GM12878 (cell line): ENCODE measurements at regions not wholly inside any gene's neighbourhood (a gene's known extent, or its start where the extent isn't known, plus 50 kb on each side); places are given as distances from the start of the nearest gene placed in this dataset.

ENCODE experiments used
- ATAC-seq: fragments of 200-7000 bp; cut with Tn5 transposase; 3 replicates; pipeline ENCODE4 v1.9.1; 2020; ENCODE audit warnings: mild to moderate bottlenecking, moderate library complexity
- BruUV-seq: library from RNA; stranded (reverse); fragments of 400-500 nt; replicated peaks from 2 replicates; lab custom pipeline; 2021; lab: Mats Ljungman, UMichigan
- CTCF ChIA-PET: fragments of 300-600 bp; sonication (Branson Sonifier 250); formaldehyde crosslinking; extraction: SDS; loops from one replicate; lab custom pipeline; 2021; ENCODE audit warnings: inconsistent platforms; lab: Yijun Ruan, JAX
- POLR2A ChIA-PET: fragments of 350-600 bp; formaldehyde crosslinking; extraction: SDS; loops from one replicate; lab custom pipeline; 2021; ENCODE audit warnings: inconsistent platforms; lab: Charles Lee
- RAD21 ChIA-PET: fragments of 300-600 bp; sonication (Branson Sonifier 250); formaldehyde crosslinking; loops from one replicate; lab custom pipeline; 2023; ENCODE audit warnings: antibody characterized with exemption; ENCODE audit not compliant: unreplicated experiment; lab: Charles Lee
- SMC1A ChIA-PET: fragments of 300-600 bp; sonication (Branson Sonifier 250); formaldehyde crosslinking; loops from one replicate; lab custom pipeline; 2023; ENCODE audit not compliant: unreplicated experiment, uncharacterized antibody; lab: Charles Lee
- DNase-seq: peaks from one replicate; pipeline ENCODE4 v3.0.0-alpha.2; 2011; ENCODE audit warnings: low read depth, low spot score
- FAIRE-seq: peaks from 3 replicates; lab custom pipeline; 2011; peaks lifted over from hg19 to GRCh38; lab: Jason Lieb, UNC
- H2AFZ ChIP-seq: 2 replicates; pipeline ENCODE4 v1.6.0; 2011; ENCODE audit warnings: low read depth, low read length, control low read depth; ENCODE audit not compliant: control insufficient read depth
- H3K27ac ChIP-seq: 2 replicates; pipeline ENCODE4 v1.5.1; 2011; ENCODE audit warnings: control low read depth; ENCODE audit not compliant: control insufficient read depth, insufficient read depth
- H3K27me3 ChIP-seq, 2 experiments: replicated peaks in 1 of 2; 2 replicates each; pipeline versions ENCODE4 v1.6.0 to v1.6.1; 2011; ENCODE audit warnings: low read length in 1 of 2; ENCODE audit not compliant: control insufficient read depth in 2 of 2, insufficient read depth in 2 of 2
- H3K36me3 ChIP-seq, 2 experiments: 2 replicates each; pipeline ENCODE4 v1.5.1; 2011; ENCODE audit warnings: low read length in 1 of 2; ENCODE audit not compliant: control insufficient read depth in 2 of 2, insufficient read depth in 2 of 2
- H3K4me1 ChIP-seq: 2 replicates; pipeline ENCODE4 v1.6.1; 2011; ENCODE audit warnings: mild to moderate bottlenecking, low read length, moderate library complexity, mixed read lengths; ENCODE audit not compliant: control insufficient read depth, insufficient read depth
- H3K4me2 ChIP-seq: 2 replicates; pipeline ENCODE4 v1.6.0; 2011; ENCODE audit warnings: control low read depth; ENCODE audit not compliant: control insufficient read depth, insufficient read depth
- H3K4me3 ChIP-seq: fragments of 200-600 bp; sonication (generic); 2 replicates; pipeline ENCODE4 v1.5.1; 2016
- H3K79me2 ChIP-seq: 2 replicates; pipeline ENCODE4 v1.6.0; 2011; ENCODE audit warnings: low read length; ENCODE audit not compliant: control insufficient read depth, insufficient read depth
- H3K9ac ChIP-seq: 2 replicates; pipeline ENCODE4 v1.8.0; 2011; ENCODE audit warnings: low read length, control low read depth, mixed read lengths; ENCODE audit not compliant: control insufficient read depth, insufficient read depth
- H3K9me3 ChIP-seq: replicated peaks from 3 replicates; pipeline ENCODE4 v1.5.1; 2011; ENCODE audit warnings: mild to moderate bottlenecking, low read length; ENCODE audit not compliant: control insufficient read depth, insufficient read depth
- H4K20me1 ChIP-seq: 2 replicates; pipeline ENCODE4 v1.6.0; 2011; ENCODE audit not compliant: control insufficient read depth, insufficient read depth
- ATF2 ChIP-seq: IDR thresholded peaks from 2 replicates; pipeline ENCODE4 v1.6.1; 2012; ENCODE audit warnings: low read length, inconsistent platforms
- KAT2A ChIP-seq: conservative IDR thresholded peaks from 2 replicates; pipeline ENCODE4 v1.6.1; 2011; ENCODE audit warnings: low read depth, low read length; ENCODE audit not compliant: control insufficient read depth
- NR2C2 ChIP-seq: IDR thresholded peaks from 2 replicates; pipeline ENCODE4 v1.6.1; 2011; ENCODE audit warnings: borderline replicate concordance, low read depth; ENCODE audit not compliant: control insufficient read depth, insufficient read length
- RELA ChIP-seq: fragments of 450-650 bp; IDR thresholded peaks from 2 replicates; pipeline ENCODE4 v1.8.0; 2014; ENCODE audit warnings: borderline replicate concordance; ENCODE audit not compliant: partially characterized antibody
- SIN3A ChIP-seq: IDR thresholded peaks from 2 replicates; pipeline ENCODE4 v1.6.1; 2012; ENCODE audit warnings: low read depth, low read length, improper control_type of control experiment
- SKIL ChIP-seq: fragments of 450-650 bp; IDR thresholded peaks from 2 replicates; pipeline ENCODE4 v1.6.1; 2017; ENCODE audit warnings: mild to moderate bottlenecking, low read depth, inconsistent platforms; ENCODE audit not compliant: poor library complexity, severe bottlenecking
- SREBF2 ChIP-seq: IDR thresholded peaks from 2 replicates; pipeline ENCODE4 v1.6.1; 2012; ENCODE audit warnings: mild to moderate bottlenecking, low read length
- ZNF687 ChIP-seq: fragments of 450-650 bp; IDR thresholded peaks from 2 replicates; pipeline ENCODE4 v1.6.1; 2017; ENCODE audit warnings: mild to moderate bottlenecking, moderate library complexity
- WGBS: methylation state at CpG from one replicate; pipeline ENCODE4 v1.1.6; 2016; ENCODE audit warnings: low lambda C conversion rate; ENCODE audit not compliant: insufficient replicate concordance, insufficient coverage; ENCODE audit errors: missing lambda C conversion rate; 5-methylcytosine and 5-hydroxymethylcytosine counted together
- in situ Hi-C: fragments of 300-500 bp; cut with MboI; formaldehyde crosslinking; loops from 9 replicates; pipeline ENCODE4 v1.14.3; 2018; ENCODE audit warnings: mixed read lengths
- intact Hi-C: fragments of 100-400 bp; cut with micrococcal nuclease; formaldehyde crosslinking; loops from one replicate; pipeline ENCODE4 v1.14.2; 2022; ENCODE audit not compliant: unreplicated experiment

GRCh38 chr3:152209776-152210175 lies 59.0 kb upstream of the MBNL1 start (continued):
- TF ChIP-seq ZNF687 (no peak), ATF2 (no peak)

- DNase-seq = no peak
- TF ChIP-seq SKIL (no peak), SIN3A (no peak), NR2C2 (no peak), RELA (no peak), KAT2A (no peak), SREBF2 (no peak)
- Histone ChIP-seq H2AFZ (no peak overlapping the region), H3K9ac (no peak overlapping the region), H4K20me1 (no peaks in the 10 kb centered on the region), H3K27ac (no peak overlapping the region), H3K4me1 (peaks cover under 1% of the 10 kb centered on the region; the same call in 1 of the 2 replicates), H3K27me3 (no peaks in the 10 kb centered on the region), H3K4me3 (no peak overlapping the region), H3K79me2 (no peaks in the 10 kb centered on the region), H3K4me2 (no peak overlapping the region), H3K36me3 (no peaks in the 10 kb centered on the region), H3K9me3 (peaks cover 3% of the 10 kb centered on the region; the same call in 2 of the 3 replicates)
- ChIA-PET POLR2A (no interaction called here), RAD21 (no interaction called here), CTCF (interaction anchor here (0.6 to 2.0 kb wide), 3 partner anchors 9 to 34 kb away, joined by 3 to 8 read pairs (median 4); no protein-coding TSS in a partner anchor), SMC1A (interaction anchor here (1.0 to 2.0 kb wide), 4 partner anchors 10 to 139 kb away, joined by 3 to 6 read pairs (median 4); no protein-coding TSS in a partner anchor)
- in situ Hi-C loops = no loop called here
- no peak for ATAC-seq
- WGBS = 65% methylated on average over 2 of the region's 2 CpGs
- intact Hi-C loops = no loop called here
- no peak for FAIRE-seq
- no TSS peak for BruUV-seq
Measured at GRCh38 chr3:152210697-152211096, 58.0 kb upstream of the MBNL1 start.
